NB4 (cell line): ENCODE measurements at regions not wholly inside any gene's neighbourhood (a gene's known extent, or its start where the extent isn't known, plus 50 kb on each side); places are given as distances from the start of the nearest gene placed in this dataset.

ENCODE experiments used
- MYC ChIP-seq: IDR thresholded peaks from 2 replicates; pipeline ENCODE4 v1.6.1; 2011; ENCODE audit warnings: low read depth, low read length
- POLR2A ChIP-seq: IDR thresholded peaks from 2 replicates; pipeline ENCODE4 v1.6.1; 2011; ENCODE audit warnings: mild to moderate bottlenecking; ENCODE audit not compliant: insufficient read length; ENCODE audit errors: extremely low read depth
- TF ChIP-seq, protein P1 (sequence below): IDR thresholded peaks from one replicate; pipeline ENCODE4 v1.5.1; 2012; ENCODE audit warnings: low read depth, low read length
- TF ChIP-seq, protein P2 (sequence below): IDR thresholded peaks from 2 replicates; pipeline ENCODE4 v1.6.1; 2011; ENCODE audit warnings: low read depth, low read length

DNA sequence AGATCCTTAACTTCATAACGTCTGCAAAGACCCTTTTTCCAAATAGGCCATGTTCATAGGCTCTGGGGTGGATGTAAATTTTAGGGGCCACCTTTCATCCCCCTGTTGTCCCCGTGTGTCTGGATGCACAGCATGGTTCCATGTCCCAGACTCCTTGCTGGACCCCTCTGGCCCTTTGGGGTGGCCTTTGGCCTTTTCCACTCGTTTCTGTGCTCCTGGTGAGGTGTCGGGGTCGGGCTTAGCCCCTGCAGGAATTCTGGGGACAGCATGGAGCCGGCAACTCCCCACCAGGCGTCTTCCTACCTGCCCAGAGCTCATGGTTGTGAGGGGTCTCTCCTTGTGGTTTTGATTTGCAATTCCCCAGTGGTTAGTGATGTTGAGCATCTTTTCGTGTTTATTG lies 183.5 kb downstream of the SEC14L1 start:
- TF ChIP-seq, protein P1, sequence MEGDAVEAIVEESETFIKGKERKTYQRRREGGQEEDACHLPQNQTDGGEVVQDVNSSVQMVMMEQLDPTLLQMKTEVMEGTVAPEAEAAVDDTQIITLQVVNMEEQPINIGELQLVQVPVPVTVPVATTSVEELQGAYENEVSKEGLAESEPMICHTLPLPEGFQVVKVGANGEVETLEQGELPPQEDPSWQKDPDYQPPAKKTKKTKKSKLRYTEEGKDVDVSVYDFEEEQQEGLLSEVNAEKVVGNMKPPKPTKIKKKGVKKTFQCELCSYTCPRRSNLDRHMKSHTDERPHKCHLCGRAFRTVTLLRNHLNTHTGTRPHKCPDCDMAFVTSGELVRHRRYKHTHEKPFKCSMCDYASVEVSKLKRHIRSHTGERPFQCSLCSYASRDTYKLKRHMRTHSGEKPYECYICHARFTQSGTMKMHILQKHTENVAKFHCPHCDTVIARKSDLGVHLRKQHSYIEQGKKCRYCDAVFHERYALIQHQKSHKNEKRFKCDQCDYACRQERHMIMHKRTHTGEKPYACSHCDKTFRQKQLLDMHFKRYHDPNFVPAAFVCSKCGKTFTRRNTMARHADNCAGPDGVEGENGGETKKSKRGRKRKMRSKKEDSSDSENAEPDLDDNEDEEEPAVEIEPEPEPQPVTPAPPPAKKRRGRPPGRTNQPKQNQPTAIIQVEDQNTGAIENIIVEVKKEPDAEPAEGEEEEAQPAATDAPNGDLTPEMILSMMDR: no peak
- TF ChIP-seq, protein P2, sequence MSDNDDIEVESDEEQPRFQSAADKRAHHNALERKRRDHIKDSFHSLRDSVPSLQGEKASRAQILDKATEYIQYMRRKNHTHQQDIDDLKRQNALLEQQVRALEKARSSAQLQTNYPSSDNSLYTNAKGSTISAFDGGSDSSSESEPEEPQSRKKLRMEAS: no peak
- TF ChIP-seq POLR2A (no peak), MYC (no peak)
